ENCODE measurements at regions not wholly inside any gene's neighbourhood (a gene's known extent, or its start where the extent isn't known, plus 50 kb on each side); places are given as distances from the start of the nearest gene placed in this dataset.

- TF ChIP-seq CTCF (conservative IDR thresholded peaks at IDR 0.05; ENCODE audit: low read depth, low read length) (no peak), EZH2 (IDR thresholded peaks at IDR 0.05; ENCODE audit: low read length, unreplicated experiment) (no peak), EZH2phosphoT487 (IDR thresholded peaks at IDR 0.05; ENCODE audit: borderline replicate concordance, low read length) (no peak)
These were observed 74.6 kb downstream of the ARRDC4 start for GRCh38 chr15:98035134-98035533.
